ENCODE measurements at regions not wholly inside any gene's neighbourhood (a gene's known extent, or its start where the extent isn't known, plus 50 kb on each side); places are given as distances from the start of the nearest gene placed in this dataset.
A peak's percentile ranks its signal among the peaks of the same experiment; 100 is the strongest.

DNA sequence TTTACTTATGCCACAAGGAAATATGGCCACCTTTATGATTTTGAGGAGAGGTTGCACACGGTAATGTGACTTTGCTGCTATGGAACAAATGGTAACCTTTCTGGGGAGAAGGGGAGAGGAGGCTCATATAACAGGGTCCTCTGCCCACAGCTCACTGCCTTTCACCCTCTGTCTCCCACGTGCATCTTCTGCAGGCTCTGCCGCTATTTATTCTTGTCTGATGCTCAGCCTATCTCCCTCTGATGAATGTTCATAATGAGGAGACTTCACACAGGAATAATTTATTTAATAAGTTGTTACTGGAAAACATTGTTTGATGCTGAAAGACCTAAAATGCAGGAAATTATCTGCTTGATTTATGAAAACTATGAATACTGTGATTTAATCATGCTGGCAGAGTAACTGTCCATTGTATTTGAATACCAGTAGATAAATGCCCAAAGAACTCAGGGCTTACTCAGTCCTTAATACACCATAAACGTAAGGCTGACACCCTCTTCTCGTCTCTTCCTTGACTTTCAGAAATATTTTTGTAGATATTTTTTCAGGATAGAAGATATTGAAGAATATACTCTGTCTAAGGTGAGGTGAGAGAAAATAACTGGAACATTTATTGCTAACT is 721.1 kb downstream of the QKI start:
- Histone ChIP-seq H3K27me3 (ENCODE audit: insufficient read depth, low read length) (no peaks in the 10 kb centered on the region), H3K4me3 (replicated peaks in 1 of 2; ENCODE audit: low read depth in 1 of 2, low read length in 2 of 2) (no peak overlapping the region), H3K9me3 (ENCODE audit: control insufficient read depth in 1 of 2, insufficient read depth in 1 of 2, low read depth in 1 of 2, low read length in 2 of 2) (no peaks in the 10 kb centered on the region), H3K79me2 (ENCODE audit: insufficient read depth, low read length) (no peaks in the 10 kb centered on the region), H3K9ac (ENCODE audit: low read length) (no peak overlapping the region), H3K4me1 (ENCODE audit: control insufficient read depth in 1 of 2, insufficient read depth in 2 of 2, low read length in 2 of 2) (no peaks in the 10 kb centered on the region), H3K36me3 (ENCODE audit: control insufficient read depth in 1 of 2, insufficient read depth in 2 of 2, low read length in 2 of 2) (no peaks in the 10 kb centered on the region), H3K4me2 (ENCODE audit: low read length) (no peak overlapping the region), H4K20me1 (ENCODE audit: insufficient read depth) (no peaks in the 10 kb centered on the region), H3K27ac (ENCODE audit: low read depth, low read length) (no peak overlapping the region), H2AFZ (ENCODE audit: low read depth, low read length, poor library complexity, severe bottlenecking) (no peak overlapping the region), H3K9me2 (ENCODE audit: insufficient read depth) (no peaks in the 10 kb centered on the region)
- ChIA-PET RAD21 (ENCODE audit: low non-redundant PET in 1 of 2, low total read pairs in 2 of 2, uncharacterized antibody in 2 of 2, unreplicated experiment in 2 of 2) (no interaction called here), CTCF (no interaction called here), POLR2A (no interaction called here)
- intact Hi-C loops (cut with micrococcal nuclease): no loop called here
- no peak for ATAC-seq
- TF ChIP-seq SRF (IDR thresholded peaks at IDR 0.05; ENCODE audit: low read depth) (no peak), RAD21 (IDR thresholded peaks at IDR 0.05; ENCODE audit: low read depth) (no peak), SIN3A (IDR thresholded peaks at IDR 0.05; ENCODE audit: low read depth) (no peak), EZH2 (IDR thresholded peaks at IDR 0.05) (no peak), FOSL1 (IDR thresholded peaks at IDR 0.05; ENCODE audit: low read depth) (no peak), POLR2A (IDR thresholded peaks at IDR 0.05; ENCODE audit: borderline replicate concordance, extremely low read depth, insufficient read depth, insufficient read length) (no peak), EZH2phosphoT487 (IDR thresholded peaks at IDR 0.05; ENCODE audit: borderline replicate concordance) (no peak)
- TF ChIP-seq, protein P1, sequence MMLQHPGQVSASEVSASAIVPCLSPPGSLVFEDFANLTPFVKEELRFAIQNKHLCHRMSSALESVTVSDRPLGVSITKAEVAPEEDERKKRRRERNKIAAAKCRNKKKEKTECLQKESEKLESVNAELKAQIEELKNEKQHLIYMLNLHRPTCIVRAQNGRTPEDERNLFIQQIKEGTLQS (IDR thresholded peaks at IDR 0.05): no peak
- no peak for DNase-seq (ENCODE audit: low read depth, low spot score)
- BruUV-seq (replicated peaks): no TSS peak

DNA sequence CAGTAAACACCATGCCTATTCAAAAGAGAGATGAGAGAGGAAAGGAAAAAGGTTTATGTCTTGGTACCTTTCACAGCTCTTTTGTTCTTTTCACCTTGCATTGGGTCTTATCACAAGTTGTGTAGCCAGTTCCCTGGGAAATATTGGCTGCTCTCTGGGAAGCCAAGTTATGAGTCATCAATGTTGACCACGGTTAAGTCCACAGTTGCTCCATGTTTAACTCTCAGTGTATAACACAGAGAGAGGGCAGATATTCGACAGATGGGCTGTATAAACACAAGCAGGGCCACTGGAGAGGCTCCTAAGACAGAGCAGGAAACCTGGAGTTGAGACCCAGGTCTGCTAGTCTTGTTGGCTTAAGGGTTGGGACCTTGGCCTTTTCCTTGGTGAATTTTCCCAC is 718.6 kb downstream of the QKI start:
- no peak overlapping the region for H3K4me2 ChIP-seq (ENCODE audit: low read length)
- no peak overlapping the region for H3K27ac ChIP-seq (ENCODE audit: low read depth, low read length)
- H3K79me2 ChIP-seq (ENCODE audit: insufficient read depth, low read length): no peaks in the 10 kb centered on the region
- POLR2A ChIA-PET: no interaction called here
- no TSS peak for BruUV-seq (replicated peaks)
- CTCF ChIA-PET: no interaction called here
- H3K27me3 ChIP-seq (ENCODE audit: insufficient read depth, low read length): no peaks in the 10 kb centered on the region
- H3K4me1 ChIP-seq (ENCODE audit: control insufficient read depth in 1 of 2, insufficient read depth in 2 of 2, low read length in 2 of 2): no peaks in the 10 kb centered on the region
- no peaks in the 10 kb centered on the region for H3K9me2 ChIP-seq (ENCODE audit: insufficient read depth)
- H3K4me3 ChIP-seq (replicated peaks in 1 of 2; ENCODE audit: low read depth in 1 of 2, low read length in 2 of 2): no peak overlapping the region
- no peaks in the 10 kb centered on the region for H3K36me3 ChIP-seq (ENCODE audit: control insufficient read depth in 1 of 2, insufficient read depth in 2 of 2, low read length in 2 of 2)
- H3K9me3 ChIP-seq (ENCODE audit: control insufficient read depth in 1 of 2, insufficient read depth in 1 of 2, low read depth in 1 of 2, low read length in 2 of 2): no peaks in the 10 kb centered on the region
- H4K20me1 ChIP-seq (ENCODE audit: insufficient read depth): no peaks in the 10 kb centered on the region
- no peak for ATAC-seq
- RAD21 ChIA-PET (ENCODE audit: low non-redundant PET in 1 of 2, low total read pairs in 2 of 2, uncharacterized antibody in 2 of 2, unreplicated experiment in 2 of 2): no interaction called here
- no peak overlapping the region for H2AFZ ChIP-seq (ENCODE audit: low read depth, low read length, poor library complexity, severe bottlenecking)
- intact Hi-C loops (cut with micrococcal nuclease): no loop called here
- no peak for TF ChIP-seq JUND (IDR thresholded peaks at IDR 0.05)
- TF ChIP-seq CBX3 (IDR thresholded peaks at IDR 0.05; ENCODE audit: low read depth): no peak
- TF ChIP-seq, protein P2, sequence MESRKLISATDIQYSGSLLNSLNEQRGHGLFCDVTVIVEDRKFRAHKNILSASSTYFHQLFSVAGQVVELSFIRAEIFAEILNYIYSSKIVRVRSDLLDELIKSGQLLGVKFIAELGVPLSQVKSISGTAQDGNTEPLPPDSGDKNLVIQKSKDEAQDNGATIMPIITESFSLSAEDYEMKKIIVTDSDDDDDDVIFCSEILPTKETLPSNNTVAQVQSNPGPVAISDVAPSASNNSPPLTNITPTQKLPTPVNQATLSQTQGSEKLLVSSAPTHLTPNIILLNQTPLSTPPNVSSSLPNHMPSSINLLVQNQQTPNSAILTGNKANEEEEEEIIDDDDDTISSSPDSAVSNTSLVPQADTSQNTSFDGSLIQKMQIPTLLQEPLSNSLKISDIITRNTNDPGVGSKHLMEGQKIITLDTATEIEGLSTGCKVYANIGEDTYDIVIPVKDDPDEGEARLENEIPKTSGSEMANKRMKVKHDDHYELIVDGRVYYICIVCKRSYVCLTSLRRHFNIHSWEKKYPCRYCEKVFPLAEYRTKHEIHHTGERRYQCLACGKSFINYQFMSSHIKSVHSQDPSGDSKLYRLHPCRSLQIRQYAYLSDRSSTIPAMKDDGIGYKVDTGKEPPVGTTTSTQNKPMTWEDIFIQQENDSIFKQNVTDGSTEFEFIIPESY (IDR thresholded peaks at IDR 0.05; ENCODE audit: extremely low read depth, insufficient replicate concordance, low read length): no peak
- no peak for TF ChIP-seq FOSL1 (IDR thresholded peaks at IDR 0.05; ENCODE audit: low read depth)
- TF ChIP-seq, protein P3, sequence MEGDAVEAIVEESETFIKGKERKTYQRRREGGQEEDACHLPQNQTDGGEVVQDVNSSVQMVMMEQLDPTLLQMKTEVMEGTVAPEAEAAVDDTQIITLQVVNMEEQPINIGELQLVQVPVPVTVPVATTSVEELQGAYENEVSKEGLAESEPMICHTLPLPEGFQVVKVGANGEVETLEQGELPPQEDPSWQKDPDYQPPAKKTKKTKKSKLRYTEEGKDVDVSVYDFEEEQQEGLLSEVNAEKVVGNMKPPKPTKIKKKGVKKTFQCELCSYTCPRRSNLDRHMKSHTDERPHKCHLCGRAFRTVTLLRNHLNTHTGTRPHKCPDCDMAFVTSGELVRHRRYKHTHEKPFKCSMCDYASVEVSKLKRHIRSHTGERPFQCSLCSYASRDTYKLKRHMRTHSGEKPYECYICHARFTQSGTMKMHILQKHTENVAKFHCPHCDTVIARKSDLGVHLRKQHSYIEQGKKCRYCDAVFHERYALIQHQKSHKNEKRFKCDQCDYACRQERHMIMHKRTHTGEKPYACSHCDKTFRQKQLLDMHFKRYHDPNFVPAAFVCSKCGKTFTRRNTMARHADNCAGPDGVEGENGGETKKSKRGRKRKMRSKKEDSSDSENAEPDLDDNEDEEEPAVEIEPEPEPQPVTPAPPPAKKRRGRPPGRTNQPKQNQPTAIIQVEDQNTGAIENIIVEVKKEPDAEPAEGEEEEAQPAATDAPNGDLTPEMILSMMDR (IDR thresholded peaks at IDR 0.05 in 2 of 3, conservative IDR thresholded peaks at IDR 0.05 in 1 of 3; ENCODE audit: borderline replicate concordance in 1 of 3, insufficient read depth in 1 of 3, low read depth in 2 of 3, low read length in 2 of 3): no peak
- H3K9ac ChIP-seq (ENCODE audit: low read length): no peak overlapping the region
- DNase-seq (ENCODE audit: low read depth, low spot score): peak; percentile 0
